IMR-90 (cell line): ENCODE measurements at regions not wholly inside any gene's neighbourhood (a gene's known extent, or its start where the extent isn't known, plus 50 kb on each side); places are given as distances from the start of the nearest gene placed in this dataset.

Source experiments
- ATAC-seq: fragments of 200-7000 bp; cut with Tn5 transposase; 2 replicates; pipeline ENCODE4 v1.9.1; 2020; ENCODE audit warnings: low read depth, mild to moderate bottlenecking, moderate library complexity
- BruUV-seq: library from RNA; stranded (reverse); fragments of 400-500 nt; replicated peaks from 2 replicates; lab custom pipeline; 2021; lab: Mats Ljungman, UMichigan
- CTCF ChIA-PET: fragments of 300-600 bp; formaldehyde crosslinking; extraction: SDS; loops from one replicate; lab custom pipeline; 2021; ENCODE audit warnings: antibody characterized with exemption; lab: Yijun Ruan, JAX
- POLR2A ChIA-PET: fragments of 300-600 bp; sonication (Branson Sonifier 250); formaldehyde crosslinking; loops from one replicate; lab custom pipeline; 2022; ENCODE audit warnings: antibody characterized with exemption; ENCODE audit not compliant: unreplicated experiment; lab: Charles Lee
- DNase-seq: peaks from one replicate; pipeline ENCODE4 v3.0.0; 2013
- H2AFZ ChIP-seq: replicated peaks from 2 replicates; pipeline ENCODE3; 2013; ENCODE audit warnings: low read length, mild to moderate bottlenecking; ENCODE audit not compliant: poor library complexity
- H2AK5ac ChIP-seq: 2 replicates; pipeline ENCODE4 v1.6.1; 2013; ENCODE audit warnings: low read depth, low read length, inconsistent platforms
- H2AK9ac ChIP-seq: replicated peaks from 2 replicates; pipeline ENCODE3; 2013; ENCODE audit warnings: mild to moderate bottlenecking, low read depth, low read length, moderate library complexity; ENCODE audit not compliant: poor library complexity
- H2BK120ac ChIP-seq: 2 replicates; pipeline ENCODE4 v1.6.1; 2013; ENCODE audit warnings: low read depth, low read length, inconsistent platforms
- H2BK15ac ChIP-seq: 3 replicates; pipeline ENCODE4 v1.6.1; 2013; ENCODE audit warnings: low read depth, low read length, inconsistent platforms
- H2BK20ac ChIP-seq: 2 replicates; pipeline ENCODE4 v1.6.1; 2013; ENCODE audit warnings: low read depth, mild to moderate bottlenecking, inconsistent platforms, low read length, moderate library complexity
- H2BK5ac ChIP-seq: 2 replicates; pipeline ENCODE4 v1.6.1; 2013; ENCODE audit warnings: mild to moderate bottlenecking, low read depth, low read length, inconsistent platforms; ENCODE audit not compliant: poor library complexity, severe bottlenecking
- H3K14ac ChIP-seq: replicated peaks from 2 replicates; pipeline ENCODE4 v1.6.1; 2013; ENCODE audit warnings: low read depth, low read length, inconsistent platforms
- H3K18ac ChIP-seq: 2 replicates; pipeline ENCODE4 v1.6.1; 2013; ENCODE audit warnings: low read depth, low read length, control low read depth
- H3K23ac ChIP-seq: 2 replicates; pipeline ENCODE4 v1.6.1; 2013; ENCODE audit warnings: low read depth, low read length, inconsistent platforms
- H3K27ac ChIP-seq: 2 replicates; pipeline ENCODE4 v1.5.1; 2013; ENCODE audit warnings: mild to moderate bottlenecking, control low read depth, low read length; ENCODE audit not compliant: insufficient read depth
- H3K27me3 ChIP-seq: 2 replicates; pipeline ENCODE4 v1.6.1; 2013; ENCODE audit warnings: low read length; ENCODE audit not compliant: control insufficient read depth, insufficient read depth
- H3K36me3 ChIP-seq: 2 replicates; pipeline ENCODE4 v1.6.1; 2013; ENCODE audit warnings: low read length, mixed read lengths; ENCODE audit not compliant: control insufficient read depth, insufficient read depth
- H3K4ac ChIP-seq: 2 replicates; pipeline ENCODE4 v1.6.1; 2013; ENCODE audit warnings: low read depth, low read length, inconsistent platforms
- H3K4me1 ChIP-seq: 2 replicates; pipeline ENCODE4 v1.6.1; 2013; ENCODE audit warnings: low read length, mixed read lengths; ENCODE audit not compliant: control insufficient read depth, insufficient read depth
- H3K4me2 ChIP-seq: 2 replicates; pipeline ENCODE4 v1.6.1; 2013; ENCODE audit warnings: low read depth, mild to moderate bottlenecking, control low read depth, low read length, moderate library complexity
- H3K4me3 ChIP-seq: 2 replicates; pipeline ENCODE4 v1.5.1; 2013; ENCODE audit warnings: low read depth, mild to moderate bottlenecking, control low read depth, low read length, moderate library complexity; ENCODE audit not compliant: insufficient read depth
- H3K56ac ChIP-seq: 2 replicates; pipeline ENCODE4 v1.6.1; 2013; ENCODE audit warnings: low read length, inconsistent platforms; ENCODE audit not compliant: insufficient read depth; ENCODE audit errors: extremely low read depth
- H3K79me1 ChIP-seq, 2 experiments: 2 replicates each; pipeline ENCODE4 v1.6.1; 2013; ENCODE audit warnings: low read length in 2 of 2, inconsistent platforms in 1 of 2, low read depth in 1 of 2
- H3K9ac ChIP-seq: 2 replicates; pipeline ENCODE4 v1.6.1; 2013; ENCODE audit warnings: low read depth, low read length, control low read depth
- H3K9me1 ChIP-seq: 2 replicates; pipeline ENCODE4 v1.6.1; 2013; ENCODE audit warnings: low read length, inconsistent platforms; ENCODE audit not compliant: insufficient read depth
- H3K9me3 ChIP-seq: 2 replicates; pipeline ENCODE4 v1.6.1; 2013; ENCODE audit warnings: low read length; ENCODE audit not compliant: control insufficient read depth, insufficient read depth
- H4K20me1 ChIP-seq: 2 replicates; pipeline ENCODE4 v1.6.1; 2013; ENCODE audit warnings: low read length, inconsistent platforms; ENCODE audit not compliant: insufficient read depth
- H4K5ac ChIP-seq: 2 replicates; pipeline ENCODE4 v1.6.1; 2013; ENCODE audit warnings: mild to moderate bottlenecking, low read depth, low read length, control low read depth
- H4K8ac ChIP-seq, 2 experiments: 2 replicates each; pipeline ENCODE4 v1.6.1; 2013; ENCODE audit warnings: low read depth in 2 of 2, low read length in 2 of 2, control low read depth in 1 of 2, inconsistent platforms in 1 of 2
- H4K91ac ChIP-seq: 2 replicates; pipeline ENCODE4 v1.6.1; 2013; ENCODE audit warnings: low read depth, low read length, inconsistent platforms; ENCODE audit not compliant: insufficient read depth
- CEBPB ChIP-seq: IDR thresholded peaks from 2 replicates; pipeline ENCODE4 v1.6.1; 2012; ENCODE audit warnings: low read depth, low read length, improper control_type of control experiment
- CHD1 ChIP-seq: IDR thresholded peaks from 2 replicates; pipeline ENCODE4 v1.6.1; 2012; ENCODE audit warnings: low read depth, low read length, improper control_type of control experiment
- MAFK ChIP-seq: IDR thresholded peaks from 2 replicates; pipeline ENCODE4 v1.6.1; 2012; ENCODE audit warnings: low read depth, low read length, improper control_type of control experiment
- MAZ ChIP-seq: IDR thresholded peaks from 2 replicates; pipeline ENCODE4 v1.6.1; 2012; ENCODE audit warnings: low read depth, mild to moderate bottlenecking, low read length, improper control_type of control experiment, moderate library complexity, borderline replicate concordance
- MXI1 ChIP-seq: IDR thresholded peaks from 2 replicates; pipeline ENCODE4 v1.6.1; 2012; ENCODE audit warnings: low read depth, mild to moderate bottlenecking, low read length, moderate library complexity, borderline replicate concordance
- NFE2L2 ChIP-seq: fragments of 150-350 bp; IDR thresholded peaks from 2 replicates; pipeline ENCODE4 v1.6.1; 2016; ENCODE audit warnings: low read depth, mild to moderate bottlenecking, low read length
- POLR2A ChIP-seq: IDR thresholded peaks from 2 replicates; pipeline ENCODE4 v1.6.1; 2012; ENCODE audit warnings: mild to moderate bottlenecking, low read depth, low read length
- RAD21 ChIP-seq: IDR thresholded peaks from 2 replicates; pipeline ENCODE4 v1.6.1; 2012; ENCODE audit warnings: low read length, improper control_type of control experiment
- SMC3 ChIP-seq: fragments of 150-350 bp; IDR thresholded peaks from 2 replicates; pipeline ENCODE4 v1.6.1; 2016; ENCODE audit warnings: low read depth, mild to moderate bottlenecking, antibody characterized with exemption, low read length, moderate library complexity
- WGBS, 2 experiments: methylation state at CpG; one replicate each; pipeline versions ENCODE4 v1.1.5 to v1.1.7; 2013; ENCODE audit warnings: missing lambda C conversion rate in 2 of 2; ENCODE audit not compliant: insufficient read length in 1 of 2; ENCODE audit errors: extremely low coverage in 2 of 2; 5-methylcytosine and 5-hydroxymethylcytosine counted together
- dilution Hi-C: fragments of 300-500 bp; cut with HindIII; formaldehyde crosslinking; loops from one replicate; pipeline ENCODE4 v1.14.3; 2018; ENCODE audit warnings: low sequenced_read_pairs; ENCODE audit not compliant: unreplicated experiment
- in situ Hi-C: fragments of 300-500 bp; cut with MboI; formaldehyde crosslinking; loops from 3 replicates; pipeline ENCODE4 v1.14.3; 2019; ENCODE audit warnings: low sequenced_read_pairs, inconsistent platforms, mixed read lengths
- intact Hi-C: fragments of 100-400 bp; cut with micrococcal nuclease; formaldehyde crosslinking; loops from 2 replicates; pipeline ENCODE4 v1.10.0; 2022
- TF ChIP-seq, protein P1 (sequence below): conservative IDR thresholded peaks from 2 replicates; pipeline ENCODE4 v1.5.1; 2012; ENCODE audit warnings: mild to moderate bottlenecking, low read depth, low read length, improper control_type of control experiment

DNA sequence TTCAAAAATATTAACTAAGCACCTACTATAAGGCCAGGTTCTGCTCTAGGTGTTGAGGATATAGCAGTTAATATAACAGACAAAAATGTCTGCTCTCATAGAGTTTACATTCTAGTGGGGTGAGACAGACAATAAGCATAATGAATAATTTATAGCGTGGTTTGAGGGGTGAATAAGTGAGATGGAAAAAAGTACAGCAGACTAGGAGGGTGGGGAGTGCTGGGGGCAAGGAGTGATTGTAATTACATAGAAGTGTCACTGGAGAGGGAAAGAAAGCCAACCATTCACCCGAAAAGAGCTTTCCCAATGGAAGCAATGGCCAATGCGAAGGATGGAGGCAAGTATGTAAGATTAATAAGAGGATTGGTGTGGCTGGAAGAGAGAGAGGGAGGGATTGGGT lies 552.9 kb upstream of the KCNMB2 start:
- Histone ChIP-seq H2BK15ac (peak overlapping the region; percentile 56; the same call in 1 of the 3 replicates), H3K18ac (peak overlapping the region; percentile 71; the same call in 1 of the 2 replicates), H3K9me3 (no peaks in the 10 kb centered on the region), H3K36me3 (no peaks in the 10 kb centered on the region), H3K9me1 (no peaks in the 10 kb centered on the region), H3K27ac (no peak overlapping the region), H3K4me2 (no peak overlapping the region), H2AK9ac (no peak overlapping the region), H3K4me3 (no peak overlapping the region), H3K9ac (no peak overlapping the region), H2BK20ac (peak overlapping the region; percentile 67; the same call in 1 of the 2 replicates), H2BK5ac (peak overlapping the region; percentile 53), H3K14ac (peak overlapping the region; percentile 42; the same call in 1 of the 2 replicates), H3K56ac (no peak overlapping the region; the same call in 1 of the 2 replicates), H3K79me1 (no peaks in the 10 kb centered on the region), H4K5ac (peak overlapping the region; percentile 22; the same call in 1 of the 2 replicates), H4K91ac (peak overlapping the region; percentile 35), H4K8ac (peak overlapping the region in 1 of 2 experiments; percentile 40; a peak in 2 of 4 replicates), H3K4ac (peak overlapping the region; percentile 48; the same call in 1 of the 2 replicates), H3K4me1 (peaks cover 2% of the 10 kb centered on the region), H3K27me3 (no peaks in the 10 kb centered on the region), H2AK5ac (no peak overlapping the region), H2AFZ (peak overlapping the region; percentile 36), H2BK120ac (peak overlapping the region; percentile 65; the same call in 1 of the 2 replicates), H4K20me1 (no peaks in the 10 kb centered on the region), H3K23ac (peak overlapping the region; percentile 34; the same call in 1 of the 2 replicates)
- ChIA-PET CTCF (no interaction called here), POLR2A (interaction anchor here (0.6 kb wide), 1 partner anchor 171 kb away, joined by 3 read pairs; no protein-coding TSS in a partner anchor)
- no TSS peak for BruUV-seq
- 81 to 100% methylated on average over 1 to 3 of the region's 3 CpGs for WGBS, 2 experiments
- dilution Hi-C loops (no loop called here), in situ Hi-C loops (no loop called here), intact Hi-C loops (loop anchor here (5.0 kb wide), 1 partner anchor 301 kb away; no protein-coding TSS in a partner anchor)
- no peak for DNase-seq
- ATAC-seq = no peak
- TF ChIP-seq MAFK (no peak), NFE2L2 (no peak), CEBPB (no peak), POLR2A (no peak), SMC3 (no peak), MXI1 (no peak), MAZ (no peak), RAD21 (no peak), CHD1 (no peak)
- TF ChIP-seq, protein P1, sequence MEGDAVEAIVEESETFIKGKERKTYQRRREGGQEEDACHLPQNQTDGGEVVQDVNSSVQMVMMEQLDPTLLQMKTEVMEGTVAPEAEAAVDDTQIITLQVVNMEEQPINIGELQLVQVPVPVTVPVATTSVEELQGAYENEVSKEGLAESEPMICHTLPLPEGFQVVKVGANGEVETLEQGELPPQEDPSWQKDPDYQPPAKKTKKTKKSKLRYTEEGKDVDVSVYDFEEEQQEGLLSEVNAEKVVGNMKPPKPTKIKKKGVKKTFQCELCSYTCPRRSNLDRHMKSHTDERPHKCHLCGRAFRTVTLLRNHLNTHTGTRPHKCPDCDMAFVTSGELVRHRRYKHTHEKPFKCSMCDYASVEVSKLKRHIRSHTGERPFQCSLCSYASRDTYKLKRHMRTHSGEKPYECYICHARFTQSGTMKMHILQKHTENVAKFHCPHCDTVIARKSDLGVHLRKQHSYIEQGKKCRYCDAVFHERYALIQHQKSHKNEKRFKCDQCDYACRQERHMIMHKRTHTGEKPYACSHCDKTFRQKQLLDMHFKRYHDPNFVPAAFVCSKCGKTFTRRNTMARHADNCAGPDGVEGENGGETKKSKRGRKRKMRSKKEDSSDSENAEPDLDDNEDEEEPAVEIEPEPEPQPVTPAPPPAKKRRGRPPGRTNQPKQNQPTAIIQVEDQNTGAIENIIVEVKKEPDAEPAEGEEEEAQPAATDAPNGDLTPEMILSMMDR = no peak
